WTC11 (cell line): ENCODE measurements at regions not wholly inside any gene's neighbourhood (a gene's known extent, or its start where the extent isn't known, plus 50 kb on each side); places are given as distances from the start of the nearest gene placed in this dataset.

Experiments
- ATAC-seq: fragments of 200-7000 bp; cut with Tn5 transposase; 2 replicates; pipeline ENCODE4 v1.10.0; 2021; ENCODE audit warnings: mild to moderate bottlenecking, moderate library complexity
- CTCF ChIA-PET: fragments of 300-600 bp; sonication (Branson Sonifier 250); formaldehyde crosslinking; loops from one replicate; lab custom pipeline; 2021; ENCODE audit warnings: antibody characterized with exemption; lab: Charles Lee
- POLR2A ChIA-PET: fragments of 350-600 bp; sonication (Branson Sonifier 250); formaldehyde crosslinking; loops from one replicate; lab custom pipeline; 2021; ENCODE audit warnings: antibody characterized with exemption; lab: Charles Lee
- DNase-seq: peaks from one replicate; pipeline ENCODE4 v3.0.0; 2021; ENCODE audit warnings: low spot score
- H3K27ac Mint-ChIP-seq: 2 replicates; pipeline ENCODE4 v1.8.0; 2021; ENCODE audit warnings: mixed read lengths
- H3K27me3 Mint-ChIP-seq: 2 replicates; pipeline ENCODE4 v1.8.0; 2021; ENCODE audit warnings: low read depth, mild to moderate bottlenecking, moderate library complexity, mixed read lengths
- H3K36me3 Mint-ChIP-seq: 2 replicates; pipeline ENCODE4 v1.8.0; 2021; ENCODE audit warnings: mixed read lengths
- H3K4me1 Mint-ChIP-seq: 2 replicates; pipeline ENCODE4 v1.8.0; 2022; ENCODE audit warnings: mixed read lengths
- H3K4me3 Mint-ChIP-seq: 2 replicates; pipeline ENCODE4 v1.8.0; 2021; ENCODE audit warnings: mild to moderate bottlenecking, moderate library complexity, mixed read lengths
- H3K9me3 Mint-ChIP-seq: 2 replicates; pipeline ENCODE4 v1.8.0; 2021; ENCODE audit warnings: mixed read lengths
- CBFB ChIP-seq: sonication (generic); formaldehyde crosslinking; IDR thresholded peaks from 2 replicates; pipeline ENCODE4 v1.8.1; 2022; ENCODE audit warnings: mild to moderate bottlenecking, low read depth, missing genetic modification reagents
- CREB1 ChIP-seq: sonication (generic); formaldehyde crosslinking; IDR thresholded peaks from 2 replicates; pipeline ENCODE4 v1.8.0; 2023; ENCODE audit warnings: mild to moderate bottlenecking, missing genetic modification reagents
- ELF4 ChIP-seq: sonication (generic); formaldehyde crosslinking; IDR thresholded peaks from 2 replicates; pipeline ENCODE4 v1.8.1; 2022; ENCODE audit warnings: low read depth, mild to moderate bottlenecking, moderate library complexity, missing genetic modification reagents
- ESRRA ChIP-seq: sonication (generic); formaldehyde crosslinking; IDR thresholded peaks from 2 replicates; pipeline ENCODE4 v1.8.1; 2022; ENCODE audit warnings: mild to moderate bottlenecking, missing genetic modification reagents, borderline replicate concordance
- FOXJ3 ChIP-seq: sonication (generic); formaldehyde crosslinking; IDR thresholded peaks from 2 replicates; pipeline ENCODE4 v1.9.0; 2021; ENCODE audit warnings: missing genetic modification reagents, mild to moderate bottlenecking, borderline replicate concordance
- FOXP1 ChIP-seq: sonication (generic); formaldehyde crosslinking; IDR thresholded peaks from 2 replicates; pipeline ENCODE4 v1.8.0; 2022; ENCODE audit warnings: missing genetic modification reagents, mild to moderate bottlenecking, moderate library complexity, borderline replicate concordance
- GRHL2 ChIP-seq: fragments of 250-450 bp; sonication (Bioruptor Pico); IDR thresholded peaks from 2 replicates; pipeline ENCODE4 v1.8.0; 2022; ENCODE audit warnings: mild to moderate bottlenecking, moderate library complexity; ENCODE audit not compliant: insufficient replicate concordance, severe bottlenecking
- KAT7 ChIP-seq: sonication (generic); formaldehyde crosslinking; IDR thresholded peaks from 2 replicates; pipeline ENCODE4 v1.8.1; 2023; ENCODE audit warnings: missing genetic modification reagents, mild to moderate bottlenecking, borderline replicate concordance
- NR1H2 ChIP-seq: sonication (generic); formaldehyde crosslinking; IDR thresholded peaks from 2 replicates; pipeline ENCODE4 v1.9.0; 2021; ENCODE audit warnings: mild to moderate bottlenecking, moderate library complexity, missing genetic modification reagents
- NR3C1 ChIP-seq: sonication (generic); formaldehyde crosslinking; conservative IDR thresholded peaks from 2 replicates; pipeline ENCODE4 v1.8.1; 2023; ENCODE audit warnings: low read depth, mild to moderate bottlenecking, missing genetic modification reagents
- OVOL2 ChIP-seq: fragments of 250-450 bp; sonication (Bioruptor Pico); IDR thresholded peaks from 2 replicates; pipeline ENCODE4 v1.9.0; 2021; ENCODE audit warnings: mild to moderate bottlenecking, borderline replicate concordance
- ZBTB21 ChIP-seq: sonication (generic); formaldehyde crosslinking; IDR thresholded peaks from 2 replicates; pipeline ENCODE4 v1.8.1; 2023; ENCODE audit warnings: mild to moderate bottlenecking, missing genetic modification reagents, borderline replicate concordance
- ZNF263 ChIP-seq: sonication (generic); formaldehyde crosslinking; IDR thresholded peaks from 2 replicates; pipeline ENCODE4 v1.8.1; 2022; ENCODE audit warnings: low read depth, mild to moderate bottlenecking, moderate library complexity, missing genetic modification reagents
- ZNF423 ChIP-seq: fragments of 250-450 bp; sonication (Bioruptor Pico); IDR thresholded peaks from 2 replicates; pipeline ENCODE4 v2.1.2; 2022; ENCODE audit warnings: mild to moderate bottlenecking, moderate library complexity
- TF ChIP-seq, protein P1 (sequence below): sonication (generic); formaldehyde crosslinking; IDR thresholded peaks from 2 replicates; pipeline ENCODE4 v1.8.0; 2023; ENCODE audit warnings: missing genetic modification reagents
- TF ChIP-seq, protein P2 (sequence below): sonication (generic); formaldehyde crosslinking; IDR thresholded peaks from 2 replicates; pipeline ENCODE4 v1.8.1; 2023; ENCODE audit warnings: mild to moderate bottlenecking, missing genetic modification reagents
- TF ChIP-seq, protein P3 (sequence below): sonication (generic); formaldehyde crosslinking; IDR thresholded peaks from 2 replicates; pipeline ENCODE4 v1.8.0; 2023; ENCODE audit warnings: missing genetic modification reagents, mild to moderate bottlenecking, borderline replicate concordance
- TF ChIP-seq, protein P4 (sequence below): fragments of 200-600 bp; IDR thresholded peaks from 2 replicates; pipeline ENCODE4 v1.8.0; 2022; ENCODE audit warnings: antibody characterized with exemption
- TF ChIP-seq, protein P5 (sequence below): fragments of 250-450 bp; sonication (Bioruptor Pico); IDR thresholded peaks from 2 replicates; pipeline ENCODE4 v1.8.0; 2021; ENCODE audit warnings: mild to moderate bottlenecking
- TF ChIP-seq, protein P6 (sequence below): sonication (generic); formaldehyde crosslinking; IDR thresholded peaks from 2 replicates; pipeline ENCODE4 v1.8.1; 2023; ENCODE audit warnings: mild to moderate bottlenecking, moderate library complexity, missing genetic modification reagents
- TF ChIP-seq, protein P7 (sequence below): sonication (generic); formaldehyde crosslinking; IDR thresholded peaks from 2 replicates; pipeline ENCODE4 v1.8.0; 2022; ENCODE audit warnings: missing genetic modification reagents

DNA sequence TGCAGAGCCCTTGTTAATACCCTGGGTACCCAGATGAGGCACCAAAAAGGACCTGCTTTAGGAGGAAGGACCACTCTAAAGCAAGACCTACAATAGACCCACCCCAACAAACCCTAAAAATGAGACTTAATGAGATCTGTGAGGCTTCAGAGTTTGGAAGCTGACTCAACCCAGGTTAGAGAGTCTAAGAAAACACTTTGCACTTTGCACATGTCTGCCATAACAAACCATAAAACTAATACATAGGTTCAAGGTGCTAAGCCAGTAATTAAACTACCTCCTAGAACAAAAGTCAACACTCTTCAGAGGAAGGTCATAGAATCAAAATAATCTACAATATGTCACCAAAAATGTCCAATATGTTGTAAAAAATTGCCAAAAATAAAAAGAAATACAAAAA, 124.7 kb upstream of the C1orf21 start:
- Mint-ChIP-seq H3K27me3 (no peaks in the 10 kb centered on the region; the same call in 1 of the 2 replicates), H3K36me3 (no peaks in the 10 kb centered on the region), H3K4me1 (no peaks in the 10 kb centered on the region), H3K27ac (no peak overlapping the region), H3K4me3 (no peak overlapping the region)
- no peak for ATAC-seq
- TF ChIP-seq ZBTB21 (CRISPR knock-in tag) (no peak), FOXP1 (CRISPR knock-in tag) (no peak), NR3C1 (no peak), ELF4 (no peak), ZNF263 (no peak), CBFB (no peak), OVOL2 (CRISPR knock-in tag) (no peak), KAT7 (CRISPR knock-in tag) (no peak), FOXJ3 (CRISPR knock-in tag) (no peak), ZNF423 (CRISPR knock-in tag) (no peak)
- TF ChIP-seq, protein P1, sequence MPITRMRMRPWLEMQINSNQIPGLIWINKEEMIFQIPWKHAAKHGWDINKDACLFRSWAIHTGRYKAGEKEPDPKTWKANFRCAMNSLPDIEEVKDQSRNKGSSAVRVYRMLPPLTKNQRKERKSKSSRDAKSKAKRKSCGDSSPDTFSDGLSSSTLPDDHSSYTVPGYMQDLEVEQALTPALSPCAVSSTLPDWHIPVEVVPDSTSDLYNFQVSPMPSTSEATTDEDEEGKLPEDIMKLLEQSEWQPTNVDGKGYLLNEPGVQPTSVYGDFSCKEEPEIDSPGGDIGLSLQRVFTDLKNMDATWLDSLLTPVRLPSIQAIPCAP (CRISPR knock-in tag), result no peak
- TF ChIP-seq, protein P2, sequence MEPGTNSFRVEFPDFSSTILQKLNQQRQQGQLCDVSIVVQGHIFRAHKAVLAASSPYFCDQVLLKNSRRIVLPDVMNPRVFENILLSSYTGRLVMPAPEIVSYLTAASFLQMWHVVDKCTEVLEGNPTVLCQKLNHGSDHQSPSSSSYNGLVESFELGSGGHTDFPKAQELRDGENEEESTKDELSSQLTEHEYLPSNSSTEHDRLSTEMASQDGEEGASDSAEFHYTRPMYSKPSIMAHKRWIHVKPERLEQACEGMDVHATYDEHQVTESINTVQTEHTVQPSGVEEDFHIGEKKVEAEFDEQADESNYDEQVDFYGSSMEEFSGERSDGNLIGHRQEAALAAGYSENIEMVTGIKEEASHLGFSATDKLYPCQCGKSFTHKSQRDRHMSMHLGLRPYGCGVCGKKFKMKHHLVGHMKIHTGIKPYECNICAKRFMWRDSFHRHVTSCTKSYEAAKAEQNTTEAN (CRISPR knock-in tag), result no peak
- TF ChIP-seq, protein P3, sequence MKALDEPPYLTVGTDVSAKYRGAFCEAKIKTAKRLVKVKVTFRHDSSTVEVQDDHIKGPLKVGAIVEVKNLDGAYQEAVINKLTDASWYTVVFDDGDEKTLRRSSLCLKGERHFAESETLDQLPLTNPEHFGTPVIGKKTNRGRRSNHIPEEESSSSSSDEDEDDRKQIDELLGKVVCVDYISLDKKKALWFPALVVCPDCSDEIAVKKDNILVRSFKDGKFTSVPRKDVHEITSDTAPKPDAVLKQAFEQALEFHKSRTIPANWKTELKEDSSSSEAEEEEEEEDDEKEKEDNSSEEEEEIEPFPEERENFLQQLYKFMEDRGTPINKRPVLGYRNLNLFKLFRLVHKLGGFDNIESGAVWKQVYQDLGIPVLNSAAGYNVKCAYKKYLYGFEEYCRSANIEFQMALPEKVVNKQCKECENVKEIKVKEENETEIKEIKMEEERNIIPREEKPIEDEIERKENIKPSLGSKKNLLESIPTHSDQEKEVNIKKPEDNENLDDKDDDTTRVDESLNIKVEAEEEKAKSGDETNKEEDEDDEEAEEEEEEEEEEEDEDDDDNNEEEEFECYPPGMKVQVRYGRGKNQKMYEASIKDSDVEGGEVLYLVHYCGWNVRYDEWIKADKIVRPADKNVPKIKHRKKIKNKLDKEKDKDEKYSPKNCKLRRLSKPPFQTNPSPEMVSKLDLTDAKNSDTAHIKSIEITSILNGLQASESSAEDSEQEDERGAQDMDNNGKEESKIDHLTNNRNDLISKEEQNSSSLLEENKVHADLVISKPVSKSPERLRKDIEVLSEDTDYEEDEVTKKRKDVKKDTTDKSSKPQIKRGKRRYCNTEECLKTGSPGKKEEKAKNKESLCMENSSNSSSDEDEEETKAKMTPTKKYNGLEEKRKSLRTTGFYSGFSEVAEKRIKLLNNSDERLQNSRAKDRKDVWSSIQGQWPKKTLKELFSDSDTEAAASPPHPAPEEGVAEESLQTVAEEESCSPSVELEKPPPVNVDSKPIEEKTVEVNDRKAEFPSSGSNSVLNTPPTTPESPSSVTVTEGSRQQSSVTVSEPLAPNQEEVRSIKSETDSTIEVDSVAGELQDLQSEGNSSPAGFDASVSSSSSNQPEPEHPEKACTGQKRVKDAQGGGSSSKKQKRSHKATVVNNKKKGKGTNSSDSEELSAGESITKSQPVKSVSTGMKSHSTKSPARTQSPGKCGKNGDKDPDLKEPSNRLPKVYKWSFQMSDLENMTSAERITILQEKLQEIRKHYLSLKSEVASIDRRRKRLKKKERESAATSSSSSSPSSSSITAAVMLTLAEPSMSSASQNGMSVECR, result no peak
- TF ChIP-seq, protein P4, sequence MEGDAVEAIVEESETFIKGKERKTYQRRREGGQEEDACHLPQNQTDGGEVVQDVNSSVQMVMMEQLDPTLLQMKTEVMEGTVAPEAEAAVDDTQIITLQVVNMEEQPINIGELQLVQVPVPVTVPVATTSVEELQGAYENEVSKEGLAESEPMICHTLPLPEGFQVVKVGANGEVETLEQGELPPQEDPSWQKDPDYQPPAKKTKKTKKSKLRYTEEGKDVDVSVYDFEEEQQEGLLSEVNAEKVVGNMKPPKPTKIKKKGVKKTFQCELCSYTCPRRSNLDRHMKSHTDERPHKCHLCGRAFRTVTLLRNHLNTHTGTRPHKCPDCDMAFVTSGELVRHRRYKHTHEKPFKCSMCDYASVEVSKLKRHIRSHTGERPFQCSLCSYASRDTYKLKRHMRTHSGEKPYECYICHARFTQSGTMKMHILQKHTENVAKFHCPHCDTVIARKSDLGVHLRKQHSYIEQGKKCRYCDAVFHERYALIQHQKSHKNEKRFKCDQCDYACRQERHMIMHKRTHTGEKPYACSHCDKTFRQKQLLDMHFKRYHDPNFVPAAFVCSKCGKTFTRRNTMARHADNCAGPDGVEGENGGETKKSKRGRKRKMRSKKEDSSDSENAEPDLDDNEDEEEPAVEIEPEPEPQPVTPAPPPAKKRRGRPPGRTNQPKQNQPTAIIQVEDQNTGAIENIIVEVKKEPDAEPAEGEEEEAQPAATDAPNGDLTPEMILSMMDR, result no peak
- TF ChIP-seq, protein P5, sequence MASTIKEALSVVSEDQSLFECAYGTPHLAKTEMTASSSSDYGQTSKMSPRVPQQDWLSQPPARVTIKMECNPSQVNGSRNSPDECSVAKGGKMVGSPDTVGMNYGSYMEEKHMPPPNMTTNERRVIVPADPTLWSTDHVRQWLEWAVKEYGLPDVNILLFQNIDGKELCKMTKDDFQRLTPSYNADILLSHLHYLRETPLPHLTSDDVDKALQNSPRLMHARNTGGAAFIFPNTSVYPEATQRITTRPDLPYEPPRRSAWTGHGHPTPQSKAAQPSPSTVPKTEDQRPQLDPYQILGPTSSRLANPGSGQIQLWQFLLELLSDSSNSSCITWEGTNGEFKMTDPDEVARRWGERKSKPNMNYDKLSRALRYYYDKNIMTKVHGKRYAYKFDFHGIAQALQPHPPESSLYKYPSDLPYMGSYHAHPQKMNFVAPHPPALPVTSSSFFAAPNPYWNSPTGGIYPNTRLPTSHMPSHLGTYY (CRISPR knock-in tag), result no peak
- TF ChIP-seq, all 79 proteins: peak for 0
- ChIA-PET CTCF (interaction anchor here (1.8 kb wide), 1 partner anchor 402 kb away, joined by 5 read pairs; no protein-coding TSS in a partner anchor), POLR2A (no interaction called here)
- no peaks in the 10 kb centered on the region for H3K9me3 Mint-ChIP-seq
- no peak for DNase-seq

DNA sequence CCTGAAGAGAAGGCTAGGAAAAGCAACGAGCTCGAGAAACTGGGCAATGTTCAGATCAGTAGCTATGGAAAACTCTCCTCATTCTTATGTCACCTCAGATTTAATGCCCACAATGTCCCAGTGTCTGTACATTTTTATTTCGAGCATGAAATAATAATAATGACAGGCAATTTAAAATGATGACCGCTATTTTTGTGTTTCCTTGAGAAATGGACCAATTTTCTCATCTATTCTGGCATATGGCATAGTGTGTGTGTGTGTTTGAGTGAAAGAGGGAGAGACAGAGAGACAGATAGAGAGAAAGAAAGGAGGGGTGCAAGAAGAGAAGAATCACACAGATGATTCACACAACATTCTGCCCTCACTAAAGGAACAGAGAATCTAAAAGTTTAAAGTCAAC, 119.1 kb upstream of the C1orf21 start:
- H3K4me3 Mint-ChIP-seq, result no peak overlapping the region
- peaks cover 20% of the 10 kb centered on the region for H3K4me1 Mint-ChIP-seq
- H3K27ac Mint-ChIP-seq, result no peak overlapping the region
- ChIA-PET CTCF (no interaction called here), POLR2A (no interaction called here)
- H3K36me3 Mint-ChIP-seq, result no peaks in the 10 kb centered on the region
- H3K9me3 Mint-ChIP-seq, result no peaks in the 10 kb centered on the region
- H3K27me3 Mint-ChIP-seq, result no peaks in the 10 kb centered on the region
- DNase-seq (no peak), ATAC-seq (no peak)
- TF ChIP-seq GRHL2 (no peak), CREB1 (CRISPR knock-in tag) (no peak), NR1H2 (CRISPR knock-in tag) (no peak), ESRRA (CRISPR knock-in tag) (no peak)
- TF ChIP-seq, protein P6, sequence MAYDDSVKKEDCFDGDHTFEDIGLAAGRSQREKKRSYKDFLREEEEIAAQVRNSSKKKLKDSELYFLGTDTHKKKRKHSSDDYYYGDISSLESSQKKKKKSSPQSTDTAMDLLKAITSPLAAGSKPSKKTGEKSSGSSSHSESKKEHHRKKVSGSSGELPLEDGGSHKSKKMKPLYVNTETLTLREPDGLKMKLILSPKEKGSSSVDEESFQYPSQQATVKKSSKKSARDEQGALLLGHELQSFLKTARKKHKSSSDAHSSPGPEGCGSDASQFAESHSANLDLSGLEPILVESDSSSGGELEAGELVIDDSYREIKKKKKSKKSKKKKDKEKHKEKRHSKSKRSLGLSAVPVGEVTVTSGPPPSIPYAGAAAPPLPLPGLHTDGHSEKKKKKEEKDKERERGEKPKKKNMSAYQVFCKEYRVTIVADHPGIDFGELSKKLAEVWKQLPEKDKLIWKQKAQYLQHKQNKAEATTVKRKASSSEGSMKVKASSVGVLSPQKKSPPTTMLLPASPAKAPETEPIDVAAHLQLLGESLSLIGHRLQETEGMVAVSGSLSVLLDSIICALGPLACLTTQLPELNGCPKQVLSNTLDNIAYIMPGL (CRISPR knock-in tag), result no peak
- TF ChIP-seq, protein P7, sequence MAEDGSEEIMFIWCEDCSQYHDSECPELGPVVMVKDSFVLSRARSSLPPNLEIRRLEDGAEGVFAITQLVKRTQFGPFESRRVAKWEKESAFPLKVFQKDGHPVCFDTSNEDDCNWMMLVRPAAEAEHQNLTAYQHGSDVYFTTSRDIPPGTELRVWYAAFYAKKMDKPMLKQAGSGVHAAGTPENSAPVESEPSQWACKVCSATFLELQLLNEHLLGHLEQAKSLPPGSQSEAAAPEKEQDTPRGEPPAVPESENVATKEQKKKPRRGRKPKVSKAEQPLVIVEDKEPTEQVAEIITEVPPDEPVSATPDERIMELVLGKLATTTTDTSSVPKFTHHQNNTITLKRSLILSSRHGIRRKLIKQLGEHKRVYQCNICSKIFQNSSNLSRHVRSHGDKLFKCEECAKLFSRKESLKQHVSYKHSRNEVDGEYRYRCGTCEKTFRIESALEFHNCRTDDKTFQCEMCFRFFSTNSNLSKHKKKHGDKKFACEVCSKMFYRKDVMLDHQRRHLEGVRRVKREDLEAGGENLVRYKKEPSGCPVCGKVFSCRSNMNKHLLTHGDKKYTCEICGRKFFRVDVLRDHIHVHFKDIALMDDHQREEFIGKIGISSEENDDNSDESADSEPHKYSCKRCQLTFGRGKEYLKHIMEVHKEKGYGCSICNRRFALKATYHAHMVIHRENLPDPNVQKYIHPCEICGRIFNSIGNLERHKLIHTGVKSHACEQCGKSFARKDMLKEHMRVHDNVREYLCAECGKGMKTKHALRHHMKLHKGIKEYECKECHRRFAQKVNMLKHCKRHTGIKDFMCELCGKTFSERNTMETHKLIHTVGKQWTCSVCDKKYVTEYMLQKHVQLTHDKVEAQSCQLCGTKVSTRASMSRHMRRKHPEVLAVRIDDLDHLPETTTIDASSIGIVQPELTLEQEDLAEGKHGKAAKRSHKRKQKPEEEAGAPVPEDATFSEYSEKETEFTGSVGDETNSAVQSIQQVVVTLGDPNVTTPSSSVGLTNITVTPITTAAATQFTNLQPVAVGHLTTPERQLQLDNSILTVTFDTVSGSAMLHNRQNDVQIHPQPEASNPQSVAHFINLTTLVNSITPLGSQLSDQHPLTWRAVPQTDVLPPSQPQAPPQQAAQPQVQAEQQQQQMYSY (CRISPR knock-in tag), result no peak
